Keratinocyte (primary cell): ENCODE measurements at regions not wholly inside any gene's neighbourhood (a gene's known extent, or its start where the extent isn't known, plus 50 kb on each side); places are given as distances from the start of the nearest gene placed in this dataset.

Source experiments
- DNase-seq: peaks from one replicate; pipeline ENCODE4 v3.0.0-alpha.2; 2011; ENCODE audit warnings: low read depth, missing footprints, low spot score
- FAIRE-seq: peaks from 2 replicates; lab custom pipeline; 2011; peaks lifted over from hg19 to GRCh38; lab: Jason Lieb, UNC
- H2AFZ ChIP-seq: 2 replicates; pipeline ENCODE4 v1.6.0; 2012; ENCODE audit warnings: low read length, control low read depth, inconsistent platforms; ENCODE audit not compliant: control insufficient read depth
- H3K27ac ChIP-seq: 2 replicates; pipeline ENCODE4 v1.5.1; 2011; ENCODE audit warnings: low read length; ENCODE audit not compliant: control insufficient read depth, insufficient read depth
- H3K27me3 ChIP-seq: 3 replicates; pipeline ENCODE4 v1.6.0; 2011; ENCODE audit warnings: low read length; ENCODE audit not compliant: control insufficient read depth, insufficient read depth; ENCODE audit errors: extremely low read depth
- H3K36me3 ChIP-seq, 2 experiments: 2 replicates in 1 of 2; 3 replicates in 1 of 2; pipeline ENCODE4 v1.5.1; 2011; ENCODE audit warnings: low read length in 2 of 2, mild to moderate bottlenecking in 1 of 2; ENCODE audit not compliant: control insufficient read depth in 2 of 2, insufficient read depth in 2 of 2; ENCODE audit errors: extremely low read depth in 1 of 2
- H3K4me1 ChIP-seq: 3 replicates; pipeline ENCODE4 v1.5.1; 2011; ENCODE audit warnings: low read length; ENCODE audit not compliant: control insufficient read depth, insufficient read depth; ENCODE audit errors: extremely low read depth
- H3K4me2 ChIP-seq: 3 replicates; pipeline ENCODE4 v1.6.0; 2011; ENCODE audit warnings: low read depth, low read length; ENCODE audit not compliant: control insufficient read depth, insufficient read depth; ENCODE audit errors: extremely low read depth
- H3K4me3 ChIP-seq, 3 experiments: fragments of 200-600 bp in 1 of 3; sonication (generic) in 1 of 3; 2 replicates in 2 of 3; 3 replicates in 1 of 3; pipeline ENCODE4 v1.5.1; 2011 to 2016; ENCODE audit warnings: low read length in 3 of 3, mild to moderate bottlenecking in 3 of 3, control low read depth in 2 of 3, inconsistent platforms in 1 of 3, low read depth in 1 of 3, mixed read lengths in 1 of 3, mixed run types in 1 of 3, moderate library complexity in 1 of 3; ENCODE audit not compliant: control insufficient read depth in 2 of 3, insufficient read depth in 2 of 3; ENCODE audit errors: extremely low read depth in 1 of 3
- H3K79me2 ChIP-seq: 2 replicates; pipeline ENCODE4 v1.6.0; 2012; ENCODE audit warnings: low read length; ENCODE audit not compliant: control insufficient read depth, insufficient read depth
- H3K9ac ChIP-seq: 3 replicates; pipeline ENCODE4 v1.6.0; 2011; ENCODE audit warnings: low read length; ENCODE audit not compliant: control insufficient read depth, insufficient read depth; ENCODE audit errors: extremely low read depth
- H3K9me1 ChIP-seq: 3 replicates; pipeline ENCODE4 v1.6.0; 2011; ENCODE audit warnings: low read length; ENCODE audit not compliant: control insufficient read depth, insufficient read depth; ENCODE audit errors: extremely low read depth
- H3K9me3 ChIP-seq: 2 replicates; pipeline ENCODE4 v1.5.1; 2012; ENCODE audit warnings: low read depth, low read length; ENCODE audit not compliant: control insufficient read depth
- H4K20me1 ChIP-seq: 3 replicates; pipeline ENCODE4 v1.6.0; 2011; ENCODE audit warnings: low read length; ENCODE audit not compliant: control insufficient read depth, insufficient read depth; ENCODE audit errors: extremely low read depth
- CTCF ChIP-seq, 3 experiments: IDR thresholded peaks in 1 of 3; conservative IDR thresholded peaks in 1 of 3; optimal IDR thresholded peaks in 1 of 3; 2 replicates in 2 of 3; 3 replicates in 1 of 3; pipeline versions ENCODE3 to v1.5.1; 2011; ENCODE audit warnings: low read length in 3 of 3, mild to moderate bottlenecking in 3 of 3, moderate library complexity in 2 of 3, control low read depth in 1 of 3, inconsistent platforms in 1 of 3; ENCODE audit not compliant: insufficient read depth in 2 of 3; ENCODE audit errors: extremely low read depth in 1 of 3
- EZH2 ChIP-seq: IDR thresholded peaks from one replicate; pipeline ENCODE4 v1.6.1; 2012; ENCODE audit warnings: inconsistent platforms, mild to moderate bottlenecking, low read length, moderate library complexity
- dilution Hi-C: fragments of 300-500 bp; cut with MboI; formaldehyde crosslinking; loops from one replicate; pipeline ENCODE4 v1.7.0; 2020; ENCODE audit warnings: low sequenced_read_pairs; ENCODE audit not compliant: extremely low pct_ligation_motif_present

GRCh38 chr14:106051796-106052195, 525.4 kb downstream of the TMEM121 start:
- H3K27ac ChIP-seq: no peak overlapping the region
- H3K4me2 ChIP-seq: no peak overlapping the region
- no peak overlapping the region for H3K4me3 ChIP-seq
- H3K27me3 ChIP-seq: no peaks in the 10 kb centered on the region
- dilution Hi-C loops: no loop called here
- no peaks in the 10 kb centered on the region for H3K4me1 ChIP-seq
- H2AFZ ChIP-seq: no peak overlapping the region
- no peaks in the 10 kb centered on the region for H3K9me3 ChIP-seq
- no peaks in the 10 kb centered on the region for H3K36me3 ChIP-seq
- no peaks in the 10 kb centered on the region for H4K20me1 ChIP-seq
- H3K79me2 ChIP-seq: no peaks in the 10 kb centered on the region
- no peak for TF ChIP-seq EZH2
- no peak for TF ChIP-seq CTCF (optimal IDR thresholded peaks at IDR 0.05 in 1 of 3, IDR thresholded peaks at IDR 0.05 in 1 of 3, conservative IDR thresholded peaks at IDR 0.05 in 1 of 3; ENCODE audit: extremely low read depth in 1 of 3, insufficient read depth in 2 of 3, low read length in 3 of 3)
- no peaks in the 10 kb centered on the region for H3K9me1 ChIP-seq
- FAIRE-seq: no peak
- no peak for DNase-seq
- H3K9ac ChIP-seq: no peak overlapping the region

GRCh38 chr14:106055289-106055688, 528.9 kb downstream of the TMEM121 start:
- Histone ChIP-seq H3K79me2 (no peaks in the 10 kb centered on the region), H2AFZ (no peak overlapping the region), H3K36me3 (no peaks in the 10 kb centered on the region), H3K27me3 (no peaks in the 10 kb centered on the region), H3K4me3 (no peak overlapping the region), H4K20me1 (no peaks in the 10 kb centered on the region), H3K9me3 (no peaks in the 10 kb centered on the region), H3K4me2 (no peak overlapping the region), H3K4me1 (no peaks in the 10 kb centered on the region), H3K27ac (no peak overlapping the region), H3K9me1 (no peaks in the 10 kb centered on the region), H3K9ac (no peak overlapping the region)
- dilution Hi-C loops: no loop called here
- DNase-seq (no peak), FAIRE-seq (no peak)
- TF ChIP-seq CTCF (optimal IDR thresholded peaks at IDR 0.05 in 1 of 3, IDR thresholded peaks at IDR 0.05 in 1 of 3, conservative IDR thresholded peaks at IDR 0.05 in 1 of 3; ENCODE audit: extremely low read depth in 1 of 3, insufficient read depth in 2 of 3, low read length in 3 of 3) (no peak), EZH2 (no peak)
